ENCODE measurements at regions not wholly inside any gene's neighbourhood (a gene's known extent, or its start where the extent isn't known, plus 50 kb on each side); places are given as distances from the start of the nearest gene placed in this dataset.

DNA sequence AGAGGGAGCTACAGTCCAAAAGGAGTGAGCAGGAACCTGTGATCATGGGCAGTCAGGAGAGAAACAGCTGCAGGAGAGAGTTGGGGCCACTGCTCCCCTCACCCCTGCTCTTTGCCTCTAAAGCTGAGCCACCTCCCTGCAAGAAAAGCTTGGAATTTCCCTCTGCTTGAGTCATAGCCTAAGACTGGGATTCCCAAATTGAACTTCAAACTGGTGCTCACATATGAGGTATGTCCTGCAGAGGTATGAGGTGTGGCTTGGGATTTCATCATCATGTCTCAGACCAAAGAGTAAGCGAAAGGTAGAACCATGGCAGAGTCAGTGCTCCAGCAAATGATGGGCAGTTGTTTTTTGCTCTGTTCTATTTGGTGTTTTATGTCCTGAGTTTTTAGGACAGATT, 237.1 kb upstream of the NRP1 start:
- H3K4me1 ChIP-seq (ENCODE audit: control insufficient read depth, insufficient read depth, low read length) = no peaks in the 10 kb centered on the region
- H3K27ac ChIP-seq (ENCODE audit: low read depth, low read length) = no peak overlapping the region
- no peaks in the 10 kb centered on the region for H3K27me3 ChIP-seq (ENCODE audit: control insufficient read depth, insufficient read depth, low read length)
- no peaks in the 10 kb centered on the region for H3K36me3 ChIP-seq (ENCODE audit: control insufficient read depth, insufficient read depth, low read length)
- H3K9ac ChIP-seq (ENCODE audit: low read length) = no peak overlapping the region
- no peak overlapping the region for H3K4me3 ChIP-seq (ENCODE audit: low read depth, low read length)
- H3K9me3 ChIP-seq (ENCODE audit: control insufficient read depth, insufficient read depth, low read depth, low read length) = no peaks in the 10 kb centered on the region

DNA sequence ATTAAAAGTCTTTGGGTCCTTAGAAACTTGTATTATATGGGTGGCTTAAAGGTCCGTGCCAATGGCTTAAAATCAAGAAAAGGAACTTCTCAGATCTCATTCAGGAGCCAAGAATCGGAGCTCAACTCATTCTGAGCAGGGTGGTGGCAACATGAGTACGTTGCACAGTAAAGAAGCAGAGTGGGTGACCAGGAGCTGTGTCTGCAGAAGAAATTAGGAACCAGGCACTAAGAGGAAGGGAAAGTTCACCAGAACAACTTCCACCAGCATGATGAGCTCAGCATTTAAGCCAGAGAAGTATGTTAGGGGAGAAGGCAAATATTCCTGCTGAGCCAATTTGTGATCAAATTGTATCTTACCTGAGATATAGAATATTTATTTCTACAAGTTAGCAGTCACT, 236.0 kb upstream of the NRP1 start:
- no peak overlapping the region for H3K27ac ChIP-seq (ENCODE audit: low read depth, low read length)
- no peaks in the 10 kb centered on the region for H3K9me3 ChIP-seq (ENCODE audit: control insufficient read depth, insufficient read depth, low read depth, low read length)
- peaks cover 5% of the 10 kb centered on the region; the same call in 1 of the 2 replicates for H3K4me1 ChIP-seq (ENCODE audit: control insufficient read depth, insufficient read depth, low read length)
- H3K36me3 ChIP-seq (ENCODE audit: control insufficient read depth, insufficient read depth, low read length) = no peaks in the 10 kb centered on the region
- no peaks in the 10 kb centered on the region for H3K27me3 ChIP-seq (ENCODE audit: control insufficient read depth, insufficient read depth, low read length)
- H3K9ac ChIP-seq (ENCODE audit: low read length) = no peak overlapping the region
- no peak overlapping the region for H3K4me3 ChIP-seq (ENCODE audit: low read depth, low read length)

DNA sequence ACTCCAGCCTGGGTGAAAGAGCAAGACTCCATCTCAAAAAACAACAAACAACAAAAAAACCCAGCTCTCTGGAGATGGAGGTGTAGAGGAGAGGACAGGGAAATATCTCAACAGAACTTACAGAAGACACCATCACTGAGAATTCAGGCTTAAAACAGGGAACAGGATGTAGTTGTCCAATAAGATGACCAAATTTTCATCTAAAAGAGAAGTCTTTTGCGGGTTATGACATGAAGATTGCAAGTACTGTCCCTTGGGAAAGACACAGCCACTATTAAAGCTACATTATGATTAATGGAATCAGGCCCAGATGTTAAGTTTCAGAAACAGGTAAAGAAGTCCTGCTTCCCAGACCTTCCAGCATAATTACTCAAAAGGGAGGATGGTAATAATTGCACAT, 235.2 kb upstream of the NRP1 start:
- Histone ChIP-seq H3K4me1 (ENCODE audit: control insufficient read depth, insufficient read depth, low read length) (peaks cover 5% of the 10 kb centered on the region; the same call in 1 of the 2 replicates), H3K27me3 (ENCODE audit: control insufficient read depth, insufficient read depth, low read length) (no peaks in the 10 kb centered on the region), H3K27ac (ENCODE audit: low read depth, low read length) (no peak overlapping the region), H3K9ac (ENCODE audit: low read length) (no peak overlapping the region), H3K4me3 (ENCODE audit: low read depth, low read length) (no peak overlapping the region), H3K9me3 (ENCODE audit: control insufficient read depth, insufficient read depth, low read depth, low read length) (no peaks in the 10 kb centered on the region), H3K36me3 (ENCODE audit: control insufficient read depth, insufficient read depth, low read length) (no peaks in the 10 kb centered on the region)

DNA sequence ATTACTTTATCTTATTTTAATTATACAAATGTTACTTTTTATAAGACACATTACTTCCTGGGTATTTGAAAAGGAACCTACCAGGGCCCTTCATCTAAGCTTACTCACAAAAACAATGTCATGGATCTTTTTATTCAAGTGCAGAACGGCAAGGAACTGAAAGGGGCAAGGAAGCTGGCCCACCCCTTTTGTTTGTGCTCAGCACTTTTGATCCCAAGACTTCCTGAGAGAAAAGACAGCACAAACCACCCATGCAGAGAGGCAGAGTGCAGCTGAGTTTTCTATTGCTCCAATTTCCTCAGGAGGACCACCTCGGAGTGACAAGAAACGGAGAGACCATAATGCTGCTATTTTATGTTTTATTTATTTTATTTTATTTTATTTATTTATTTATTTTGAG, 232.0 kb upstream of the NRP1 start:
- Histone ChIP-seq H3K4me1 (ENCODE audit: control insufficient read depth, insufficient read depth, low read length) (peaks cover 5% of the 10 kb centered on the region; the same call in 1 of the 2 replicates), H3K36me3 (ENCODE audit: control insufficient read depth, insufficient read depth, low read length) (no peaks in the 10 kb centered on the region), H3K27me3 (ENCODE audit: control insufficient read depth, insufficient read depth, low read length) (no peaks in the 10 kb centered on the region), H3K4me3 (ENCODE audit: low read depth, low read length) (no peak overlapping the region), H3K27ac (ENCODE audit: low read depth, low read length) (no peak overlapping the region), H3K9me3 (ENCODE audit: control insufficient read depth, insufficient read depth, low read depth, low read length) (no peaks in the 10 kb centered on the region), H3K9ac (ENCODE audit: low read length) (no peak overlapping the region)

DNA sequence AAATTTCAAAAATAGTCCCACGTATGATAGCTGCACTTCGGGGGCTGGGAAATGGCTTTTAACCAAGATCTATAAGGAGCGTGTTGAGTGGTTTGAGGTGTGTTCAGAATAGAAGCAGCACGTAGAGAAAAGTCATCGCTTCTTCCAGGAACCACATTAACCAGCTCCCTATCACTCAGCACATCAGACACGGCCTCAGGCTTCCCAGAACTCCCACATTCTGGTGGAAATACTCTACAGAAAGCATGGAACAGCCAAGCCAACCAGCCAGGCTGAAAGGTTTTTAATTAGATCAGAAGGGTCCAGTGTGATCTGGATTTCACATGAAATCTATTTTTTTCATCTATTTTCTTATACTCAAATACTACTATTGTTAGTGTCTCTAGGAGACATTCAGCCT, 231.5 kb upstream of the NRP1 start:
- H3K9me3 ChIP-seq (ENCODE audit: control insufficient read depth, insufficient read depth, low read depth, low read length) = no peaks in the 10 kb centered on the region
- H3K4me1 ChIP-seq (ENCODE audit: control insufficient read depth, insufficient read depth, low read length) = peaks cover 5% of the 10 kb centered on the region; the same call in 1 of the 2 replicates
- no peak overlapping the region for H3K9ac ChIP-seq (ENCODE audit: low read length)
- H3K27ac ChIP-seq (ENCODE audit: low read depth, low read length) = no peak overlapping the region
- no peak overlapping the region for H3K4me3 ChIP-seq (ENCODE audit: low read depth, low read length)
- H3K36me3 ChIP-seq (ENCODE audit: control insufficient read depth, insufficient read depth, low read length) = no peaks in the 10 kb centered on the region
- H3K27me3 ChIP-seq (ENCODE audit: control insufficient read depth, insufficient read depth, low read length) = no peaks in the 10 kb centered on the region

DNA sequence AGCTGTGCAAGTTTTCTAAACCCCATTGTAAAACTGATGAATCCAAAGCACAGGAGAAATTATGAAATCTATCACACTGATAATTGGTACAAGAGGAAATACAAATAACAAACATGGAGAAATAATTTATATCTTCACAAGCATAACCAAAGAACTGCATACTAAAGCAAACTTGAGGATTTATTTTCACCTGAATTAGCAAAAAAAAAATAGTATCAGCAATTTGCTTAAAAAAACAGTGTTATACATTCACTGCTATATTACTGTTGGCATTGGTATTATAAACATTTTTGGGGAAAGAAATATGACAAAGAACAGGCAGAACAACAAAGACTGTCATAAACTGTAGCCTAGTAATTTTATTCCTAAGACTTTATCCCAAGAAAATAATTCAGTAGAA, 230.8 kb upstream of the NRP1 start:
- H3K27me3 ChIP-seq (ENCODE audit: control insufficient read depth, insufficient read depth, low read length) = no peaks in the 10 kb centered on the region
- peaks cover 5% of the 10 kb centered on the region; the same call in 1 of the 2 replicates for H3K4me1 ChIP-seq (ENCODE audit: control insufficient read depth, insufficient read depth, low read length)
- no peak overlapping the region for H3K9ac ChIP-seq (ENCODE audit: low read length)
- no peaks in the 10 kb centered on the region for H3K36me3 ChIP-seq (ENCODE audit: control insufficient read depth, insufficient read depth, low read length)
- no peak overlapping the region for H3K4me3 ChIP-seq (ENCODE audit: low read depth, low read length)
- no peaks in the 10 kb centered on the region for H3K9me3 ChIP-seq (ENCODE audit: control insufficient read depth, insufficient read depth, low read depth, low read length)
- no peak overlapping the region for H3K27ac ChIP-seq (ENCODE audit: low read depth, low read length)

DNA sequence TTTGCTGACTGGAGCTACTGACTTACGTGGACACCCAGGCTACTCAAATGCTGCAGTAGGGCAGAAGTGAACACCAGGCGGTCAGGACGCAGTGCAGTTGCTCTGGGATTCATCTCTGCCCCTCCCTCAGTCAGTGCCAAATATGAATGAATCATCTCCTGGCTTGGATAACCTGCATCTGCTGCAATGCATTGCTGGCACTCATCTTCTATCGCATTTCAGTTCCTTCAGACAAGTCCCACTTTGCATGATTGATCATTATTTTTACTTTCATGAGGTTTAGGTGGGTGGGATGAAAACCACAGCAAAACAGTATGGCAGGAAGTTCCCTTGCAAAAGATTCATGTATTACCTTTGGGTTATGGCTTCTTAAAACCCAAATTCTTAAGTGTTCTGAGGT, 224.6 kb upstream of the NRP1 start:
- Histone ChIP-seq H3K4me1 (ENCODE audit: control insufficient read depth, insufficient read depth, low read length) (peaks cover 3% of the 10 kb centered on the region; the same call in 1 of the 2 replicates), H3K4me3 (ENCODE audit: low read depth, low read length) (no peak overlapping the region), H3K9me3 (ENCODE audit: control insufficient read depth, insufficient read depth, low read depth, low read length) (no peaks in the 10 kb centered on the region), H3K36me3 (ENCODE audit: control insufficient read depth, insufficient read depth, low read length) (no peaks in the 10 kb centered on the region), H3K27me3 (ENCODE audit: control insufficient read depth, insufficient read depth, low read length) (no peaks in the 10 kb centered on the region), H3K9ac (ENCODE audit: low read length) (no peak overlapping the region), H3K27ac (ENCODE audit: low read depth, low read length) (no peak overlapping the region)

DNA sequence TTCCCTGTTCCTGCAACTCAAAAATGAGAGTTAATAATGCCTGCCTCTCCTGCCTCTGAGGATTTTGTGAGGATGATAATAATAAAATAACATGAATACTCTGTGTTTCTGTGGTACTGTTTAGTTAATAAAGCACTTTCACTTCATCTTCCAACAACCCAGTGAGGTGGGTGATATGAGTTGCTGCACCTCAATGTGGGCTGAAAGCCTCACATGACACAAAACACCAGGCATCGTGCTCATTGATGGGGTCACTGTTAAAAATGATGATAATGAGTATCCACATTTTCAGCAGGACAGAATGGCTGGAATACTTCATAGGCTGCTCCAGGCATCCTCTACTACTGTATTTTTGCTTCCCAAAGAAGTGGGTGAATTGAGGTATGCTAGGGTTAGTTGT, 222.8 kb upstream of the NRP1 start:
- Histone ChIP-seq H3K36me3 (ENCODE audit: control insufficient read depth, insufficient read depth, low read length) (no peaks in the 10 kb centered on the region), H3K4me3 (ENCODE audit: low read depth, low read length) (no peak overlapping the region), H3K9ac (ENCODE audit: low read length) (no peak overlapping the region), H3K9me3 (ENCODE audit: control insufficient read depth, insufficient read depth, low read depth, low read length) (no peaks in the 10 kb centered on the region), H3K4me1 (ENCODE audit: control insufficient read depth, insufficient read depth, low read length) (peaks cover 15% of the 10 kb centered on the region; the same call in 1 of the 2 replicates), H3K27me3 (ENCODE audit: control insufficient read depth, insufficient read depth, low read length) (no peaks in the 10 kb centered on the region), H3K27ac (ENCODE audit: low read depth, low read length) (no peak overlapping the region)

DNA sequence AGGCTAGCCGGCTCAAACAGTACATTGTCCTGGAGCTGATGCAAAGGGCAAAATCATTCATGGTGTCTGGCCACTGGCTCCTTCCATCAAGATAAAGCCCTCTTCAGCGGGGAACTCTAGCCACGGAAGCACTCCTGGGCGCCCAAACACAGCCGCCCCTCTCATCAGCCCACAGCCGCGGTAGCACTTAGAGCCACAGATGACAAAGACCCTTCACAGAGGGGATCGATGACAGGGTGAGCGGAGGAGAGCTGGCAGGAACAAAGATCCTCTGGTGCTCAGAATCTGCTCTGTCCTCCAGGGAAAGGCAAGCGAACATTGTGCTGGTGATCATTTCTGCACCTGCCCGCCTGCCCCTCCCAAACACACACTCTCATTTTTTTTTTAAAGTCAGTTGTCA, 222.2 kb upstream of the NRP1 start:
- Histone ChIP-seq H3K4me1 (ENCODE audit: control insufficient read depth, insufficient read depth, low read length) (peaks cover 15% of the 10 kb centered on the region; the same call in 1 of the 2 replicates), H3K27ac (ENCODE audit: low read depth, low read length) (no peak overlapping the region), H3K36me3 (ENCODE audit: control insufficient read depth, insufficient read depth, low read length) (no peaks in the 10 kb centered on the region), H3K27me3 (ENCODE audit: control insufficient read depth, insufficient read depth, low read length) (no peaks in the 10 kb centered on the region), H3K9ac (ENCODE audit: low read length) (no peak overlapping the region), H3K4me3 (ENCODE audit: low read depth, low read length) (no peak overlapping the region), H3K9me3 (ENCODE audit: control insufficient read depth, insufficient read depth, low read depth, low read length) (no peaks in the 10 kb centered on the region)

DNA sequence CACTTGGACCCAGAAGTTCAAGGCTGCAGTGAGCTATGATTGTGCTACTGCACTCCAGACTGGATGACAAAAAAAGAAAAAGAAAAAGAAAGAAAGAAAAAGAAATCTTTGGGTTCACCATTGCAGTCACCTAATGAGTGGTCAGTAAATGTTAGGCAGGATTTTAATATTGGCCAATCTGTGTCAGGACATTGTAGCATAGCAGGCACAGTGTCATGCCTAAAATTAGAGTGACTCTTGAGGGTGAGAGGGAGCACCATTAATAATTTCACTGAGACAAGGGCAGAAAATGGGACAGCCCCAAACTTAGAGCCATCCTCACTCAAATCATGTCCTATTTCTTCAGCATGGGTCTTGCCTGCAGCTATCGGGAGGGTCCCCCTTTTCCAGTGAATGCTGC, 221.6 kb upstream of the NRP1 start:
- no peak overlapping the region for H3K4me3 ChIP-seq (ENCODE audit: low read depth, low read length)
- H3K27ac ChIP-seq (ENCODE audit: low read depth, low read length) = no peak overlapping the region
- H3K36me3 ChIP-seq (ENCODE audit: control insufficient read depth, insufficient read depth, low read length) = no peaks in the 10 kb centered on the region
- H3K27me3 ChIP-seq (ENCODE audit: control insufficient read depth, insufficient read depth, low read length) = no peaks in the 10 kb centered on the region
- H3K9ac ChIP-seq (ENCODE audit: low read length) = no peak overlapping the region
- peaks cover 15% of the 10 kb centered on the region; the same call in 1 of the 2 replicates for H3K4me1 ChIP-seq (ENCODE audit: control insufficient read depth, insufficient read depth, low read length)
- H3K9me3 ChIP-seq (ENCODE audit: control insufficient read depth, insufficient read depth, low read depth, low read length) = no peaks in the 10 kb centered on the region

DNA sequence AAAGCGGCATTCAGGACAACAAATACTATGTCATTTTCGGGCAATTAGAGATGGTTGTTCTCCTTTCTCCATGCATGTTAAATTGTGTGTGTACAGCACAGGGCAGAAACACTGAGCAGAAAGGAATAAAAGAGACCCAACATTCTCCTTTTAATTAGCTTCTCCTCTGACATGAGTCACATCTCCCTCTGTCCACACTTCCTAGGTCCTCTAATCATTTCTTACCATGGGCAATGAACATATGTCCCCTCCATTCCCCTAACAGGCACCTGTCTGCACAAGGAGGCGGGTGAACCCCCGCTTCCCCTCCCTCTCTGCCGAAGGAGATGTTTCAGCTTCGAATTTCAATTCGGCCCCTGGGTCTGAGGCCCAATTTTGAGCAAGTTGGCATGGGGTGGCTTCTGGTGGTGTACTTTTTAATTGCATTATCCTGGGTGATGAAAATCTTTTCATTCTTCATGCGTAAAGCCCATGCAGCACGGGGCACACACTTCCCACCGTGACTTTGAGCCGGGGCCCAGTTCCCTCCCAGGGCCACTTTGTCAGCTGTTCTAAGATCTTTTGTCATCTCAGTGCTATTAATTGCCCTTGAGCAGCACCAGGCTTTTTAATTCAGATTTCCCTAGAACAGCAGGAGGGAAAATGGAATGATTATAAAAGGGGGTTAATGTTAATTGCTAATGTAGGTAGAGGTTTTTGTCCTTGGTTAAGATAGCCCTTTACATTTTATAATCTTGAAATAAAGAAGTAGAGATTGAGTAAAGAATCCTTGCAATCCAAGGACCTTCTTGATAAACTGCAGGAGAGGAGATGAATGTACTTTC, 219.5 kb upstream of the NRP1 start:
- no peak overlapping the region for H3K9ac ChIP-seq (ENCODE audit: low read length)
- peaks cover 15% of the 10 kb centered on the region; the same call in 1 of the 2 replicates for H3K4me1 ChIP-seq (ENCODE audit: control insufficient read depth, insufficient read depth, low read length)
- H3K27ac ChIP-seq (ENCODE audit: low read depth, low read length) = no peak overlapping the region
- H3K27me3 ChIP-seq (ENCODE audit: control insufficient read depth, insufficient read depth, low read length) = no peaks in the 10 kb centered on the region
- H3K4me3 ChIP-seq (ENCODE audit: low read depth, low read length) = no peak overlapping the region
- no peaks in the 10 kb centered on the region for H3K36me3 ChIP-seq (ENCODE audit: control insufficient read depth, insufficient read depth, low read length)
- no peaks in the 10 kb centered on the region for H3K9me3 ChIP-seq (ENCODE audit: control insufficient read depth, insufficient read depth, low read depth, low read length)
